ENCODE measurements at regions not wholly inside any gene's neighbourhood (a gene's known extent, or its start where the extent isn't known, plus 50 kb on each side); places are given as distances from the start of the nearest gene placed in this dataset.

DNA sequence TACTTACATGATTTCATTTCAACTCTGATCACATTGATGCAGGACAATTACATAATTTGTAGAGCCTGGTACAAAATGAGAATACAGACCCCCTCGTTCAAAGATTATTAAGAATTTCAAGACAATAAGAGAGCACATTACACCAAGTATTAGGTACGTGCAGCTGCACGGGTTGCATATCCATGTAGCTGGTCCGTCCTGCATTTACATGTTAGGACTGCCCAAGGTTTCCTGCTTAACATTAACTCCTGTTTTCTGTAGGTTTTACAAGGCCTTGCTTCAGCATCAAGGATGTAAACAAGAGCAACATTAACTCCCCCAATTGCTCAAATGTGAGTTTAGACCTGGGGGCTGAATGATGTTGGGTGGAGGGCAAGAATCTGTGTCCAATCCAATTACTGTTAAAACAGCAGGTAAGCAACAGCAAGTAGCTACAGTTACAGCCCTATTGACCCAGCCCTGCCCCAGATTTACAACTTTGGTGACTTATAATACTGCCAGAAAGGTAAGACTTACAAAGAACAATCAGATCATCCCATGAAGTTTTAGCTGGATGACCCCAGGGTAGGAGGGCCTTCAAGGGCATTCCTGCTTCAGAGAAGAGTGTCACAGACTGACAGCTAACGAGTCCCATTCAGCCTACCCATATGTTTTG is 127.4 kb upstream of the PPP2R3A start:
- Histone ChIP-seq H3K9ac (ENCODE audit: low read depth, low read length) (no peak overlapping the region), H3K9me3 (ENCODE audit: control insufficient read depth, insufficient read depth, low read length) (no peaks in the 10 kb centered on the region), H3K4me1 (ENCODE audit: insufficient read depth, low read length) (no peaks in the 10 kb centered on the region), H3K36me3 (ENCODE audit: insufficient read depth, low read length) (no peaks in the 10 kb centered on the region)

DNA sequence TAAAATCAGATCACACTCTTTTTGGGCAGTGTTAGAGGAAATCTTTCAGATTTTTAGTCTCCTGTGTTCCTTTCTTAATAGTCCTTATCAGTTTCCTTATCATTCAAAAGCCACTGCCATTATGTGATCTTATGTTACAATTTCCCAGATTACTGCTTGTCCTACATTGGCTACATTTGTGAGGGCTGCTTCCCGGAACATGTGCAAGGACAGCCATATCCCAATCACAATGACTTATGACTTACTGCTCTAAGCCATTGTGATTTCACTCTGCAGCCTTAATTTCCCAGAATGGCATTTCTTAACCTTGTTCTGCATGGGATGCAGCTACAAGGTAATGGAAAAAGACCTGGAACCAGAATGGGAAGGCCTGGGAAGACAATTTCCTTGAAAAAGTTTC is 125.1 kb upstream of the PPP2R3A start:
- H3K4me1 ChIP-seq (ENCODE audit: insufficient read depth, low read length), result no peaks in the 10 kb centered on the region
- no peak overlapping the region for H3K9ac ChIP-seq (ENCODE audit: low read depth, low read length)
- H3K9me3 ChIP-seq (ENCODE audit: control insufficient read depth, insufficient read depth, low read length), result no peaks in the 10 kb centered on the region
- no peaks in the 10 kb centered on the region for H3K36me3 ChIP-seq (ENCODE audit: insufficient read depth, low read length)

DNA sequence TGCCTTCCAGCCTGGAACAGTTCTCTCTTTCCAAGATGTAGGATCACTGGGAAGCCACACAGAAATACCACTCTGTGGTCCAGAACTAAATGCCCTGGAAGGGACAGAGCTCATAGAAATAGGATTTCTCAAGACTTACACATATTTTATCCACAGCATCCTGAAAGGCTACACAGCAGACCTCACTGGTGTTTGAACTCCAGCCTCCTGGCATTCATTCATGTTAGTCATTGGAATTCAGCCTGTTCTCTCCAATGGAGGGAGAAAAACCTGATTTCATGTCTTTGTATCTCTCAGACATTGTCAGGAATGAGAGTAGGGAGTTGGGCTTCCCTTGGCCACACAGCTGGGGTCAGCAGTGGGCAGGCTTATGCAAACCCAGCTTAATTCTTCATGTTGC is 121.1 kb upstream of the PPP2R3A start:
- H3K36me3 ChIP-seq (ENCODE audit: insufficient read depth, low read length), result no peaks in the 10 kb centered on the region
- 0 out of 2 replicates have a peak, but pooled peaks cover 3% of the 10 kb centered on the region for H3K9me3 ChIP-seq (ENCODE audit: control insufficient read depth, insufficient read depth, low read length)
- no peaks in the 10 kb centered on the region for H3K4me1 ChIP-seq (ENCODE audit: insufficient read depth, low read length)
- H3K9ac ChIP-seq (ENCODE audit: low read depth, low read length), result no peak overlapping the region

DNA sequence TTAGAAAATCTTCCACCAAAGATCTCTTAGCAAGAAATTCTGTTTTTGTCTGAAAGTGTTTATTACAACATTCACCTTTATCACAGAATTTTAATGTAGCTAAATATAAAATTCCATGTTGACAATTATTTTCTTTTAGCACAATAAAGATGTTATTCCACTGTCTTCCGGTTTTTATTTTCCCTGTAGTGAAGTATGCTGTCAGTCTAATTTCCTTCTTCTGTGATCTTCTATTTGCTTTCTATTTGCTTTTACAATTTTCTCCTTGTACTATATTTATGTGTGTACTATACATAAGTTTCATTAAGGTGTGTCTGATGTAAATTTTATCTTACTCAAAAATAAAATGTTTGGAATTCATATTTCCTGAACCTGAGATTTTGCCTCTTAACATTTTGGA is 117.5 kb upstream of the PPP2R3A start:
- Histone ChIP-seq H3K36me3 (ENCODE audit: insufficient read depth, low read length) (no peaks in the 10 kb centered on the region), H3K4me1 (ENCODE audit: insufficient read depth, low read length) (no peaks in the 10 kb centered on the region), H3K9ac (ENCODE audit: low read depth, low read length) (no peak overlapping the region), H3K9me3 (ENCODE audit: control insufficient read depth, insufficient read depth, low read length) (0 out of 2 replicates have a peak, but pooled peaks cover 3% of the 10 kb centered on the region)

DNA sequence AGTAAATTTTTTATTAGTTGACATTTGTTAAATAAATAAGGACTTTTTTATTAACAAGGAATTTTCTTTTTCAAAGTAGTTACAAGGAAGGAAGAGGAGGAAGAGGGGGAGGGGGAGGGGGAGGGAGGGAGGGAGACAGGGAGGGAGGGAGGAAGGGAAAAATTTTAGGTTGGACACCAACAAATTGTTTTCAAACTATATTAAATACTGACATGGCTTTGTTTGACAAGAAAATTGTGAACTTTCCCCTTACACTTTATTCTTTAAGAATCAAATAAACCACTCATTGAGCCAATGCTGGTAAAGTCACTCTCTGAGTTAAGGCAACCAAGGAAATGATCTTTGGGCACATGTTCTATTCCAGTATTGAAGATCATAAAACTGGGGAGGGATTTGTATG is 115.7 kb upstream of the PPP2R3A start:
- Histone ChIP-seq H3K36me3 (ENCODE audit: insufficient read depth, low read length) (no peaks in the 10 kb centered on the region), H3K9me3 (ENCODE audit: control insufficient read depth, insufficient read depth, low read length) (0 out of 2 replicates have a peak, but pooled peaks cover 3% of the 10 kb centered on the region), H3K4me1 (ENCODE audit: insufficient read depth, low read length) (no peaks in the 10 kb centered on the region), H3K9ac (ENCODE audit: low read depth, low read length) (no peak overlapping the region)

DNA sequence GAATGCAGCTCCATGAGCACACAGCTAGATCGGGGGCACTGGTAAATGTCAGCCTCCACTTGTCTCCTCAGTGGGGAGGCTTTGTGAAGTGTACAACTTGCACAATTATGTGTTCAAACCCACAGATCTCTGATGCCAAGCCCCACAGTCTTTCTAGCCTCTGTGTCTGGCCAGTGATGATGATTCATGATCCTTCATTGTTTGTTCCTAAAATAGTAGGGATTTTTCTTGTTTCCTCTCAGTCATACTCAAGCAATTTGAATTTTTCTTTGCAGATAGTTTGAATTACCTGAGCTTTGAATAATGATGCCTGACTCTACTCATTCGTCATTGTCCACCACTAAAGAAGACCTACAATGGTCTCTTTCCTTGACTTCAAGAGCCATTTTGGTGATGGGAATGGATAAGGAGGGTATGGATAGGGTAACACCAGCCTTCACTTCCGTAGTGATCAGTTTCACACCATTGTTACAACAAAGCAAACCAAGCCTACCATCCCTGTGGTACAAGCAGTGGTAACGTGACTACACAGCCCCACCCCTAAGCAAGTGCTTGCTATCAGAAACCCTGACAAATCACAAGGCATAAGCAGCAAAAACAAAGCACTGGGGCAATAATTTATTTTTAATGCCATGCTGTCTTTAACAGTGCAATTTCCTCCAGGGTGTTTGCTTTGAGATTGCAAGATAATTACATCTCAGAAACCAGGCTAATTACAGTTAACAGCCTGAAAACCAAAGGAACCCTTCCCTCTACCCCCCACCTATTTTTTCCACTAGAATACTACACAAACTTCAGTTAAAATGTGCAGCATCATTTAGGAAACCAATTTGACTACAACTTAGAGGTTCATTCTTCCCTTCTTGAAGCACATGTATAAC is 114.1 kb upstream of the PPP2R3A start:
- Histone ChIP-seq H3K36me3 (ENCODE audit: insufficient read depth, low read length) (no peaks in the 10 kb centered on the region), H3K9me3 (ENCODE audit: control insufficient read depth, insufficient read depth, low read length) (0 out of 2 replicates have a peak, but pooled peaks cover 3% of the 10 kb centered on the region), H3K4me1 (ENCODE audit: insufficient read depth, low read length) (no peaks in the 10 kb centered on the region), H3K9ac (ENCODE audit: low read depth, low read length) (no peak overlapping the region)

DNA sequence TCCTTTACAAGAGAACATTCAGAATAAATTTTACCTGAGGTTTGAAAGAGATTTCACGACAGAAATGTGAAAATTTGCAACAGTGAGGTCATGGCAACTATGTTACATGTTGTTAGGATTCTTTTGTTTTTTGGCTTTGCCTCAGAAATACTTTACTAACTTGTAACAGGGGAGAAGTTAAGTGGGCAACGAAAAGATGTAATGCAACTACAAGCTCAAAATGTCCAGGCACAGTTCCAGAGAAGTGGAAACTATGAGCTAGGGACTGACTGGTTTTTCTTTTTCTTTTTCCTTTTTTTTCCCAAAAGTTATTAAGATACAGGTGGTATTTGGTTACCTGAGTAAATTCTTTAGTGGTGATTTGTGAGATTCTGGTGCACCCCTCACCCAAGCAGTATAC is 111.5 kb upstream of the PPP2R3A start:
- Histone ChIP-seq H3K4me1 (ENCODE audit: insufficient read depth, low read length) (no peaks in the 10 kb centered on the region), H3K9me3 (ENCODE audit: control insufficient read depth, insufficient read depth, low read length) (no peaks in the 10 kb centered on the region), H3K9ac (ENCODE audit: low read depth, low read length) (no peak overlapping the region), H3K36me3 (ENCODE audit: insufficient read depth, low read length) (no peaks in the 10 kb centered on the region)

DNA sequence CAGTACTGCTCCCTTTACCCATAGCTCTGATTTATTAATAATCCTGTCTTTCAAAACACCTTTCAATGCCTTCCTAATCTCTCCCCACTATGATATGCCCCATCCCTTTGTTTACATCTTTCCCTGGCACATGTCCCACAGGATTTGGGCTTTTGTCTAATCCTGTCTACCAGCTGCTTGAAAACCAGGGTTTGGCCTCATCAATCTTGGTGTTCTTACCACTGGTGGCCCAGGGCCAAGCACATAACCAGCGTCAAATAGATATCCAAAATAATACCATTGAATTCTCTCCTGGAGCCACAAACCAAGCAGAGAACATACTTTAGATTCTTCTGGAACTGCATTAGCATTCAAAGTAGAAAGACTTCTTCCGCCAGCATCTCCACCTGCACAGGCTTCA is 104.8 kb upstream of the PPP2R3A start:
- Histone ChIP-seq H3K9me3 (ENCODE audit: control insufficient read depth, insufficient read depth, low read length) (no peaks in the 10 kb centered on the region), H3K36me3 (ENCODE audit: insufficient read depth, low read length) (no peaks in the 10 kb centered on the region), H3K4me1 (ENCODE audit: insufficient read depth, low read length) (no peaks in the 10 kb centered on the region), H3K9ac (ENCODE audit: low read depth, low read length) (no peak overlapping the region)

DNA sequence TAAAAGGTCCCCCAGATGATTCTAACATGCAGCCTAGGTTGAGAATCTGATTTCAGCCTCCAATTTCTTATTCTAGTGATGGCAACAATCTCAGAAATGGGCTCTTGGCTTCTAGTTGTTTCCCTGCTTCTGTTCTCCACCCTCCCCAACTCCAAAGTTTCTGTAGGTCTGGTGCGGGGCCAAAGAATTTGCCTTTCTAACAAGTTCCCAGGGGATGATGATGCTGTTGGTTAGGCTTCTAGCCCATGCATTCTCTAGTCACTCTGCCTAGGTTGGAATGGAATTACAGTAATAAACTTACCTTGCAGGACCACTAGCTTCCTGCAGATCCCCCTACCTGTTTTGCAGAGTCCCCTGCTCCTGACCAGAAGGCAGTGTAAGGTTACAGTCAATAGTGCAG is 103.2 kb upstream of the PPP2R3A start:
- Histone ChIP-seq H3K4me1 (ENCODE audit: insufficient read depth, low read length) (no peaks in the 10 kb centered on the region), H3K9ac (ENCODE audit: low read depth, low read length) (no peak overlapping the region), H3K36me3 (ENCODE audit: insufficient read depth, low read length) (no peaks in the 10 kb centered on the region), H3K9me3 (ENCODE audit: control insufficient read depth, insufficient read depth, low read length) (no peaks in the 10 kb centered on the region)

DNA sequence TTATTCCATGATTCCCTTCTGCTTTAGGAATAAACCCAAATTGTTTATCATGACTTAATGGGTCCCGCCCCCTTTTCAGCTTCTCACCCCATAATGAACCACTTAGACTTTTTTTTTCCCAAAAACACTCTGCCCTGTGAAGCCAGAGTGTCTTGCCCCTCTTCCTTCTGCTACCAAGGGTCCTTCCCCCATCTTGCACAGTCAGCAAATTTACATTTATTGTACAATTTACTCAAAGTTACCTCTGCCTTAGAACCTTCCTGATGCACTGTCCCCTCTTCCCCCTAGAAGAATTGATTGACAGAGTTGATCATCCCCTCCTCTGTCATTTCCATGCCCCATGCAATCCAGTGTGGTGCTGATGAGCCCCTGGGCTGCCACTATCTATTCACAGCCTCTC is 101.5 kb upstream of the PPP2R3A start:
- H3K9ac ChIP-seq (ENCODE audit: low read depth, low read length), result no peak overlapping the region
- no peaks in the 10 kb centered on the region for H3K4me1 ChIP-seq (ENCODE audit: insufficient read depth, low read length)
- H3K9me3 ChIP-seq (ENCODE audit: control insufficient read depth, insufficient read depth, low read length), result no peaks in the 10 kb centered on the region
- no peaks in the 10 kb centered on the region for H3K36me3 ChIP-seq (ENCODE audit: insufficient read depth, low read length)

DNA sequence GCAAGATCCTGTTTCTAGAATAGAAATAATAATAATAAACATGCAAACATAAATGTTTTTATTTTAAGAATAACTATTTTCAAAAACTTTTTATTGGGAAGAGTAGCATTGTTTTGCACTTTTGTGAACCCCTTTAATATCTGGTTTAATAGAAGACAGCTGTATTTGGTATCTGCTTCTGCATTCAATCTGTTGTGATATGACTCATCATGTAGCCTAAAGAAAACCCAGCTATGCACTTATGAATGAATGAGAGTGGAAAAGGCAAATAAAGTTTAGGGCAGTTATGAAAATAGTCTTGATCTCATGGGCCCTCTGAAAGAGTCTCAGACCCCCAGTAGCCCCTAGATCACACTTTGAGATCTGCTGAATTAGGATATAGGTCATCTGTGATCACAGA is 100.4 kb upstream of the PPP2R3A start:
- no peaks in the 10 kb centered on the region for H3K9me3 ChIP-seq (ENCODE audit: control insufficient read depth, insufficient read depth, low read length)
- no peaks in the 10 kb centered on the region for H3K4me1 ChIP-seq (ENCODE audit: insufficient read depth, low read length)
- no peak overlapping the region for H3K9ac ChIP-seq (ENCODE audit: low read depth, low read length)
- no peaks in the 10 kb centered on the region for H3K36me3 ChIP-seq (ENCODE audit: insufficient read depth, low read length)

DNA sequence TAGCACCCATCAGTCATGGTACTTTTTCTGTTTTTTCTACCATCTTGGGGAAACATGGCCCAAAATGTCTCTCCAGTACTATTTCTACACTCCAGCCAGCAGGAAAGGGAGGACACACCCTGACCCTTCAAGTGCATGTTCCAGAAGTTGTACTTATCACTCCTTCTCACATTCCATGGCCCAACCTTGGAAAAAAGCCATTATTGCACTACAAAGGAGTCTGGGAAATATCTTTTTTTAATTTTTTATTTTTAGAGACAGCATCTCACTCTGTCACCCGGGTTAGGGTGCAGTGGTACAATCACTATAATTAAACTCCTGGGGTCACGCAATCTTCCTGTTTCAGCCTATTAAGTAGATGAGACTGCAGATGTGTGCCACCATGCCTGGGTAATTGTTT is 100.0 kb upstream of the PPP2R3A start:
- Histone ChIP-seq H3K36me3 (ENCODE audit: insufficient read depth, low read length) (no peaks in the 10 kb centered on the region), H3K9ac (ENCODE audit: low read depth, low read length) (no peak overlapping the region), H3K9me3 (ENCODE audit: control insufficient read depth, insufficient read depth, low read length) (no peaks in the 10 kb centered on the region), H3K4me1 (ENCODE audit: insufficient read depth, low read length) (no peaks in the 10 kb centered on the region)

DNA sequence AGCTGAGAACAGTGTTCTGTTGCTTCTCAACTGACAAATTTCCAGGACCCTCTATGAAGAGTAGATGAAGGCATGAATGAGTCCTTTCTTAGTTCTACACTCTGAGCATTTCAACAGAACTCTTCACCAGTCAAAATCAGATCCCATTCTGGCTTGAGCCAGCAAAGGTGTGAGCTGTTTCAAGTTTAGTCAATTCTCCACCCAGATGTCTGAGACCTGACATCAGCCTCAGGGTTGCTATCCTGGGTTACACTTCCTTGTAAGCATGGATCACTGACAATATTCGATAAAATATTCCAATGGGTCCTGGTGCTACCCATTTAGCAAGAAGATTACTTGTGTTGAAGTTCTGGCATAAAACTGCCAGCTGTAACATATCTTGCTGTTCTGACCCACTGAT is 97.6 kb upstream of the PPP2R3A start:
- Histone ChIP-seq H3K9me3 (ENCODE audit: control insufficient read depth, insufficient read depth, low read length) (no peaks in the 10 kb centered on the region; the same call in 1 of the 2 replicates), H3K4me1 (ENCODE audit: insufficient read depth, low read length) (no peaks in the 10 kb centered on the region), H3K9ac (ENCODE audit: low read depth, low read length) (no peak overlapping the region), H3K36me3 (ENCODE audit: insufficient read depth, low read length) (no peaks in the 10 kb centered on the region)

DNA sequence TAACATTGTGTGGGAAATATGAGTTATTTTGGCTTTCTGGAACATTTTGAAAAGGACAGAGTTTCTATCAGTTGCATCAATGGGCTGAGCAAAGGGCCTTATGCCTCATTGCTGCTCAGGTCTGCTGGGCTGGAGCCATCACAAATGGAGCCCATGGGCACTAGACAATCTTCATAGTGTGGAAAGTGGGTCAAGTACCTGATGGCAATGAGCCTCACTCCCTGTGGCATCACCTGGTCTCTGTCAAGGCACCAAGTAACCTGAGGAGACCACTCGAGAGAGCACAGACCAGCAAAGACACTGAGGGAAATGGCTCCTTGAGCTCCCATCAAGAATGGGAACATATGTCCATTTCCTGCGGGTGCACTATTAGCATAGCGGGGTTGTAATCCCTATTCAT is 96.7 kb upstream of the PPP2R3A start:
- Histone ChIP-seq H3K9me3 (ENCODE audit: control insufficient read depth, insufficient read depth, low read length) (no peaks in the 10 kb centered on the region; the same call in 1 of the 2 replicates), H3K9ac (ENCODE audit: low read depth, low read length) (no peak overlapping the region), H3K4me1 (ENCODE audit: insufficient read depth, low read length) (no peaks in the 10 kb centered on the region), H3K36me3 (ENCODE audit: insufficient read depth, low read length) (no peaks in the 10 kb centered on the region)
